Erythroblast (primary cell): ENCODE measurements at regions not wholly inside any gene's neighbourhood (a gene's known extent, or its start where the extent isn't known, plus 50 kb on each side); places are given as distances from the start of the nearest gene placed in this dataset.

Experiments used
- GATA1 ChIP-seq: IDR thresholded peaks from 2 replicates; pipeline ENCODE4 v1.6.1; 2011; ENCODE audit warnings: low read depth, mild to moderate bottlenecking, control low read depth, low read length, moderate library complexity
- POLR2A ChIP-seq: IDR thresholded peaks from 2 replicates; pipeline ENCODE4 v1.6.1; 2011; ENCODE audit warnings: mild to moderate bottlenecking, low read length

DNA sequence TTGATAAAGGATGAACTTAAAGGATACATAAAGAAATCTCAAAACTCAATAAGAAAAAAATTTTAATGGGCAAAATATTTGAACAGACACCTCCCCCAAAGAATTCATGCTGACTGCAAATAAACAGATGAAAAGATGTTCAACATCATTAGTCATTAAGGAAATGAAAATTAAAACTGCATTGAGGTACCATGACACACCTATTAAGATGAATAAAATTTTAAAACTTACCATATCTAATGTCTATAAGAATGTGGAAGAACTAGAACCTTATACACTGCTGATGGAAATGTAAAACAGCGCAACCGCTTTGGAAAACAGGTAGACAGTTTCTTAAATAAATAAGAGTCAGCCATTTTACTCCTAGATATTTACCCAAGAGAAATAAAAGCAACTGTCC, 266.8 kb upstream of the TET2 start:
- TF ChIP-seq POLR2A (no peak), GATA1 (no peak)
